Panc1 (cell line): ENCODE measurements at regions not wholly inside any gene's neighbourhood (a gene's known extent, or its start where the extent isn't known, plus 50 kb on each side); places are given as distances from the start of the nearest gene placed in this dataset.

Source experiments
- ATAC-seq: fragments of 200-7000 bp; cut with Tn5 transposase; 2 replicates; pipeline ENCODE4 v1.9.1; 2020; ENCODE audit warnings: mild to moderate bottlenecking, moderate library complexity
- BruUV-seq: library from RNA; stranded (reverse); fragments of 400-500 nt; replicated peaks from 2 replicates; lab custom pipeline; 2021; lab: Mats Ljungman, UMichigan
- CTCF ChIA-PET: fragments of 300-600 bp; sonication (Branson Sonifier 250); formaldehyde crosslinking; loops from one replicate; lab custom pipeline; 2022; ENCODE audit warnings: antibody characterized with exemption; lab: Charles Lee
- POLR2A ChIA-PET: fragments of 300-600 bp; sonication (Branson Sonifier 250); formaldehyde crosslinking; loops from one replicate; lab custom pipeline; 2022; ENCODE audit warnings: antibody characterized with exemption; lab: Charles Lee
- DNase-seq: peaks from one replicate; pipeline ENCODE4 v3.0.0-alpha.2; 2010; ENCODE audit warnings: low read depth, low spot score
- H3K27ac ChIP-seq: 2 replicates; pipeline ENCODE4 v1.5.1; 2011; ENCODE audit warnings: mild to moderate bottlenecking, low read length, inconsistent platforms
- H3K27me3 ChIP-seq: fragments of 200-500 bp; sonication (Bioruptor generic); 2 replicates; pipeline ENCODE4 v1.6.0; 2014; ENCODE audit warnings: low read length, inconsistent platforms; ENCODE audit not compliant: control insufficient read depth, insufficient read depth
- H3K36me3 ChIP-seq: fragments of 200-500 bp; sonication (Bioruptor generic); 2 replicates; pipeline ENCODE4 v1.5.1; 2014; ENCODE audit warnings: inconsistent platforms, mild to moderate bottlenecking, low read length, moderate library complexity; ENCODE audit not compliant: control insufficient read depth, insufficient read depth
- H3K4me1 ChIP-seq: 2 replicates; pipeline ENCODE4 v1.5.1; 2011; ENCODE audit warnings: inconsistent platforms, mild to moderate bottlenecking, low read length, moderate library complexity; ENCODE audit not compliant: control insufficient read depth, insufficient read depth
- H3K4me3 ChIP-seq, 2 experiments: 2 replicates each; pipeline ENCODE4 v1.5.1; 2011 to 2012; ENCODE audit warnings: low read depth in 2 of 2, low read length in 2 of 2, mild to moderate bottlenecking in 2 of 2, inconsistent platforms in 1 of 2, moderate library complexity in 1 of 2
- H3K9me3 ChIP-seq: fragments of 200-500 bp; sonication (Bioruptor generic); 2 replicates; pipeline ENCODE4 v1.5.1; 2014; ENCODE audit warnings: low read depth, mild to moderate bottlenecking, inconsistent platforms, low read length, moderate library complexity; ENCODE audit not compliant: control insufficient read depth, insufficient read depth
- POLR2AphosphoS5 ChIP-seq: IDR thresholded peaks from 2 replicates; pipeline ENCODE4 v1.6.1; 2012; ENCODE audit warnings: mild to moderate bottlenecking, low read depth, low read length, moderate library complexity
- REST ChIP-seq, 2 experiments: IDR thresholded peaks; 2 replicates each; pipeline ENCODE4 v1.6.1; 2011 to 2012; ENCODE audit warnings: low read depth in 2 of 2, control low read depth in 1 of 2, low read length in 1 of 2, mild to moderate bottlenecking in 1 of 2, moderate library complexity in 1 of 2; ENCODE audit not compliant: insufficient read depth in 1 of 2
- SIN3A ChIP-seq: IDR thresholded peaks from 2 replicates; pipeline ENCODE4 v1.6.1; 2012; ENCODE audit warnings: low read depth, mild to moderate bottlenecking, low read length, moderate library complexity, borderline replicate concordance; ENCODE audit not compliant: insufficient read depth
- TCF7L2 ChIP-seq: IDR thresholded peaks from 2 replicates; pipeline ENCODE4 v1.6.1; 2011; ENCODE audit warnings: mild to moderate bottlenecking, low read depth, low read length, inconsistent platforms
- in situ Hi-C: cut with HindIII; loops from 2 replicates; pipeline ENCODE4 v1.10.0; 2016; ENCODE audit warnings: low sequenced_read_pairs, low pct_unique_long_range_greater_than_20kb
- intact Hi-C: fragments of 100-400 bp; cut with micrococcal nuclease; formaldehyde crosslinking; loops from one replicate; pipeline ENCODE4 v1.10.0; 2022; ENCODE audit not compliant: unreplicated experiment
- TF ChIP-seq, protein P1 (sequence below): fragments of 450-650 bp; IDR thresholded peaks from 2 replicates; pipeline ENCODE4 v1.5.1; 2017; ENCODE audit warnings: mild to moderate bottlenecking

- ATAC-seq (no peak), DNase-seq (no peak)
- Histone ChIP-seq H3K9me3 (no peaks in the 10 kb centered on the region), H3K27me3 (no peaks in the 10 kb centered on the region), H3K36me3 (no peaks in the 10 kb centered on the region), H3K4me3 (no peak overlapping the region), H3K4me1 (no peaks in the 10 kb centered on the region), H3K27ac (no peak overlapping the region)
- POLR2A ChIA-PET, result interaction anchor here (0.6 kb wide), 1 partner anchor 18 kb away, joined by 3 read pairs; no protein-coding TSS in a partner anchor
- no TSS peak for BruUV-seq
- intact Hi-C loops, result no loop called here
- in situ Hi-C loops, result no loop called here
- TF ChIP-seq SIN3A, result no peak
- TF ChIP-seq, protein P1, sequence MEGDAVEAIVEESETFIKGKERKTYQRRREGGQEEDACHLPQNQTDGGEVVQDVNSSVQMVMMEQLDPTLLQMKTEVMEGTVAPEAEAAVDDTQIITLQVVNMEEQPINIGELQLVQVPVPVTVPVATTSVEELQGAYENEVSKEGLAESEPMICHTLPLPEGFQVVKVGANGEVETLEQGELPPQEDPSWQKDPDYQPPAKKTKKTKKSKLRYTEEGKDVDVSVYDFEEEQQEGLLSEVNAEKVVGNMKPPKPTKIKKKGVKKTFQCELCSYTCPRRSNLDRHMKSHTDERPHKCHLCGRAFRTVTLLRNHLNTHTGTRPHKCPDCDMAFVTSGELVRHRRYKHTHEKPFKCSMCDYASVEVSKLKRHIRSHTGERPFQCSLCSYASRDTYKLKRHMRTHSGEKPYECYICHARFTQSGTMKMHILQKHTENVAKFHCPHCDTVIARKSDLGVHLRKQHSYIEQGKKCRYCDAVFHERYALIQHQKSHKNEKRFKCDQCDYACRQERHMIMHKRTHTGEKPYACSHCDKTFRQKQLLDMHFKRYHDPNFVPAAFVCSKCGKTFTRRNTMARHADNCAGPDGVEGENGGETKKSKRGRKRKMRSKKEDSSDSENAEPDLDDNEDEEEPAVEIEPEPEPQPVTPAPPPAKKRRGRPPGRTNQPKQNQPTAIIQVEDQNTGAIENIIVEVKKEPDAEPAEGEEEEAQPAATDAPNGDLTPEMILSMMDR, result no peak
- no peak for TF ChIP-seq POLR2AphosphoS5
- CTCF ChIA-PET, result no interaction called here
These were observed 132.4 kb upstream of the IQSEC1 start for GRCh38 chr3:13205567-13206143.

GRCh38 chr3:13204177-13204581 is 130.9 kb upstream of the IQSEC1 start:
- no peak overlapping the region for H3K4me3 ChIP-seq
- no TSS peak for BruUV-seq
- ATAC-seq, result no peak
- intact Hi-C loops (no loop called here), in situ Hi-C loops (no loop called here)
- TF ChIP-seq POLR2AphosphoS5 (no peak), TCF7L2 (no peak), REST (IDR thresholded peaks at IDR 0.05; ENCODE audit: insufficient read depth in 1 of 2, low read depth in 2 of 2, low read length in 1 of 2) (no peak), SIN3A (no peak)
- TF ChIP-seq, protein P1, result no peak
- ChIA-PET POLR2A (no interaction called here), CTCF (no interaction called here)
- no peaks in the 10 kb centered on the region for H3K4me1 ChIP-seq
- H3K36me3 ChIP-seq, result no peaks in the 10 kb centered on the region
- H3K27ac ChIP-seq, result no peak overlapping the region
- H3K27me3 ChIP-seq, result no peaks in the 10 kb centered on the region
- DNase-seq, result no peak
- H3K9me3 ChIP-seq, result no peaks in the 10 kb centered on the region
